Retinal pigment epithelial cell (primary cell): ENCODE measurements at regions not wholly inside any gene's neighbourhood (a gene's known extent, or its start where the extent isn't known, plus 50 kb on each side); places are given as distances from the start of the nearest gene placed in this dataset.

Source experiments
- DNase-seq: peaks from one replicate; pipeline ENCODE4 v3.0.0-alpha.2; 2010; ENCODE audit warnings: low read depth
- H3K4me3 ChIP-seq: 2 replicates; pipeline ENCODE4 v1.5.1; 2011; ENCODE audit warnings: mild to moderate bottlenecking, low read length, control low read depth, moderate library complexity
- CTCF ChIP-seq: conservative IDR thresholded peaks from 2 replicates; pipeline ENCODE4 v1.5.1; 2011; ENCODE audit warnings: low read depth, low read length, control low read depth, inconsistent platforms

DNA sequence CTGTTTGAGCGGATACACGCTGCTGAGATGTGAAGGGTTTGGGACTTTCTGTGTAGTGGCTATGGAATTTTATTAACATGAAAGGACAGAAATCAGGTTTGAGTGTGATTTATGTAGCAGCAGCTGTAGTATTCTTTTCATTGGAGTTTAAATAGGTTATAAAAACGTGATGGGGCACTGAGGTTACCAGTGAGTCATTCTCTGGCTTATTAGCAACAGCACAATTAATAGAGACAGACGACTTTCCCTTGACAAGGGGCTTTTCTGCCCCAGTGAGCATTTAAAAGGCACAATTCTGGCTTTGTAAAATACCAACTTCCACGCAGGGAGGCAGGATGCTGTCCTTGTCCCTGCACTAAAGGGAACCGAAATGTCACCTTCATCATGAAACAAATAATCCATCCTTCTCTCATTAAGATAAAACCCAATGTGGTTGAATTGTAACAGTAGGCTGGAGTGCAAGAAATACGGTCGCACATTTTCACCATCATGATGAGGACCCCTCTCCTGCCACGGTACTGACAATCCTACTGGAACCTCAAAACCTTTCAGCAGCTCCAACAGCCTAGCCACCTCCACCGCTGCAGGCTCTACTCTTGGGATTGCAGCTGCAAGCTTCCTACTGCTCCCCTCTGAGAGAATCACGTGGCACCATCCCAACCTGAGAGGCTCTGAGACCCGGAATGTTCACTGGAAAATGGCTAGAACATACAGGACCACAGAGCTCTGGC lies 293.9 kb downstream of the IRX1 start:
- no peak overlapping the region for H3K4me3 ChIP-seq
- no peak for DNase-seq
- TF ChIP-seq CTCF, result no peak

GRCh38 chr5:3891113-3891512 lies 295.5 kb downstream of the IRX1 start:
- no peak overlapping the region for H3K4me3 ChIP-seq
- DNase-seq, result no peak
- no peak for TF ChIP-seq CTCF

DNA sequence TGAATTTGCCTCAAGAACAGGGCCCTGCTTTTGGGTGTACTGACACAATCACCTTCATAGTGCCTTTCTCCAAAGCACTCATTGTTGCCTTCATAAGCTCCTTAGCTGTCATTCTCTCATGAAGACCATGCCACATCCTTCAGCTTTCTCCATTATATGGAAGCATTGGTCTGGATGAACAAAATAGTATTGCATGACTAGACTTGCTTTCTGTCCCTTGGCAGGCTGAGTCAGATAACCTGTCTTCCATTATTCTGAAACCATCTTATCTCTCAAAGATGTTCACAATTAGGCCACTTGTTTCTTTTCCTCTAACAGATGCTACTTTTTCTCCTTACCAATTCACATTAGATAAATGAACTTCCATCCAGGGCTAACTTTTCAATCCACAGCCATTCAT lies 297.9 kb downstream of the IRX1 start:
- DNase-seq, result no peak
- TF ChIP-seq CTCF, result no peak
- no peak overlapping the region for H3K4me3 ChIP-seq

- DNase-seq, result no peak
- no peak overlapping the region for H3K4me3 ChIP-seq
- TF ChIP-seq CTCF, result no peak
Measured at GRCh38 chr5:3893975-3894374, 298.3 kb downstream of the IRX1 start.

DNA sequence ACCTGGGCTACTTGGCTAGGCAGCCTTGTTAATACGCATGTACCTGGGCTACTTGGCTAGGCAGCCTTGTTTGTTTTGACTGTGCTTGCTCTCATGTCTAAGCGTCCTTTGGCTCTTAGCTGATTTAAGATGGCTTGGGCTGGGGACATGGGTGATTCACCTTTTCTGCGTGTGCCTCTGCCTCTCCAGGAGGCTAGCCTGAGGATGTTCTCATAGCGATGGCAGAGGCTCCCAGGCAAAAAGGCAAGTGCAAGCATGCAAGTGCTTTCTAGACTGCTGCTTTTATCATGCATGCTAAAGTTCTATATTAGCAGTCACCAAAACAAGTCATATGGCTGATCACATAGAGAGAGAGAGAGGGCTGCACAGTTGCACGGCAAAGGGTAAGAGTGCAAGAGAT lies 300.5 kb downstream of the IRX1 start:
- TF ChIP-seq CTCF, result no peak
- no peak overlapping the region for H3K4me3 ChIP-seq
- DNase-seq, result no peak

DNA sequence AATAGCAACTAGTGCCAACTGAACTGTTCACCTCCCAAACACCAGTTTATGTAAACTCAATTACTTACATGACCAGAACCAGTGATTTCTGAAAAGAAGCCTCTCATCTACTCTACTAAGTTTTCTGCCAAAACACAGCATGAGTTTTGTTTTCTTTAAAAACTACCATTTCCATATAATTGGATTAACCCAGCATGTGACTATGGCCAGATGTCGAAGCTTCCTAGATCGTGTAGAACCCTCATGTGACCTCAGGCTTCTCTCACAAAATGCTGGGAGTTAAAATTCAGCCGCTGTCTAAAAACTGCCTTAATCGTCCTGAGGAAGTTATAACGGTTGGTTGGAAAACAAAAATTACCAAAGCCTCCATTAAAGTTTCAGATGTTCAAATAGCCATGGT lies 303.5 kb downstream of the IRX1 start:
- no peak for DNase-seq
- no peak overlapping the region for H3K4me3 ChIP-seq
- TF ChIP-seq CTCF, result no peak

- H3K4me3 ChIP-seq, result no peak overlapping the region
- no peak for TF ChIP-seq CTCF
- no peak for DNase-seq
Measured at GRCh38 chr5:3904584-3904983, 309.0 kb downstream of the IRX1 start.
